ENCODE measurements at regions not wholly inside any gene's neighbourhood (a gene's known extent, or its start where the extent isn't known, plus 50 kb on each side); places are given as distances from the start of the nearest gene placed in this dataset.

DNA sequence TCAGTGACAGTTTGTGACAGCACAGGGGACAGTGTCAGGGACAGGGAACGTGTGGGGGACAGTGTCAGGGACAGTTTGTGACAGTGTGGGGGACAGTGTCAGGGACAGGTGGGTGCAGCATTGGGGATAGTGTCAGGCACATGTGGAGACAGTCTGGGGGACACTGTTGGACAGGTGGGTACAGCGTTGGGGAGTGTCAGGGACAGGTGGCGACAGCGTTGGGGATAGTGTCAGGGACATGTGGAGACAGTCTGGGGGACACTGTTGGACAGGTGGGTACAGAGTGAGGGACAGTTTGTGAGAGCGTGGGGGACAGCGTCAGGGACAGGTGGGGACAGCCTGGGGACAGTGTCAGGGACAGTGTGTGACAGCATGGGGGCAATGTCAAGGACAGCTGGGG is 140.0 kb downstream of the TMEM121 start:
- TF ChIP-seq EZH2 (IDR thresholded peaks at IDR 0.05), result no peak
- no peak for TF ChIP-seq POLR2AphosphoS5 (IDR thresholded peaks at IDR 0.05; ENCODE audit: borderline replicate concordance, low read depth, low read length)
- no peak for TF ChIP-seq FOXP2 (optimal IDR thresholded peaks at IDR 0.05; ENCODE audit: control extremely low read depth, extremely low read length, insufficient read depth)

Measured in SK-N-MC (cell line).